ENCODE measurements at regions not wholly inside any gene's neighbourhood (a gene's known extent, or its start where the extent isn't known, plus 50 kb on each side); places are given as distances from the start of the nearest gene placed in this dataset.

- Mint-ChIP-seq H3K36me3 (no peaks in the 10 kb centered on the region), H3K27me3 (ENCODE audit: low read depth in 3 of 3) (no peaks in the 10 kb centered on the region), H3K4me3 (no peak overlapping the region), H3K27ac (no peak overlapping the region), H3K4me1 (no peaks in the 10 kb centered on the region), H3K9me3 (peaks cover 0 to 2% (median 0%) of the 10 kb centered on the region in 7 donors)
- Histone ChIP-seq H3K9me3 (replicated peaks in 1 of 2; ENCODE audit: control insufficient read depth in 1 of 2, insufficient read depth in 1 of 2, low read length in 2 of 2) (no peaks in the 10 kb centered on the region), H3K36me3 (replicated peaks in 1 of 2; ENCODE audit: control insufficient read depth in 1 of 2, insufficient read depth in 2 of 2, low read length in 2 of 2) (no peaks in the 10 kb centered on the region), H3K79me2 (ENCODE audit: insufficient read depth, low read length) (no peaks in the 10 kb centered on the region), H3K4me3 (replicated peaks in 1 of 3; ENCODE audit: low read depth in 2 of 3, low read length in 3 of 3) (no peak overlapping the region), H3K27ac (ENCODE audit: low read depth in 1 of 2, low read length in 2 of 2) (no peak overlapping the region), H3K27me3 (ENCODE audit: control insufficient read depth in 2 of 2, insufficient read depth in 2 of 2, low read length in 2 of 2) (no peaks in the 10 kb centered on the region), H3K4me2 (replicated peaks; ENCODE audit: extremely low read depth, low read length, poor library complexity, severe bottlenecking) (no peak overlapping the region), H2AFZ (ENCODE audit: insufficient read depth, low read depth, low read length, poor library complexity, severe bottlenecking) (no peak overlapping the region), H3K9ac (ENCODE audit: insufficient read depth, low read length, poor library complexity, severe bottlenecking) (no peak overlapping the region), H4K20me1 (ENCODE audit: insufficient read depth, low read length) (no peaks in the 10 kb centered on the region), H3K4me1 (ENCODE audit: control insufficient read depth in 1 of 2, insufficient read depth in 2 of 2, low read length in 2 of 2) (no peaks in the 10 kb centered on the region)
- WGBS (ENCODE audit: insufficient coverage) = 86% methylated on average over 6 of the region's 8 CpGs
- intact Hi-C loops (cut with micrococcal nuclease) = no loop called here
- TF ChIP-seq CTCF (IDR thresholded peaks at IDR 0.05) = no peak
- DNase-seq = no peak
Observed at GRCh38 chr4:111464251-111465045, 680.8 kb upstream of the FAM241A start.

- Histone ChIP-seq H3K79me2 (ENCODE audit: insufficient read depth, low read length) (no peaks in the 10 kb centered on the region), H2AFZ (ENCODE audit: insufficient read depth, low read depth, low read length, poor library complexity, severe bottlenecking) (no peak overlapping the region), H3K36me3 (replicated peaks in 1 of 2; ENCODE audit: control insufficient read depth in 1 of 2, insufficient read depth in 2 of 2, low read length in 2 of 2) (no peaks in the 10 kb centered on the region), H3K4me1 (ENCODE audit: control insufficient read depth in 1 of 2, insufficient read depth in 2 of 2, low read length in 2 of 2) (no peaks in the 10 kb centered on the region), H3K27me3 (ENCODE audit: control insufficient read depth in 2 of 2, insufficient read depth in 2 of 2, low read length in 2 of 2) (no peaks in the 10 kb centered on the region), H3K4me3 (replicated peaks in 1 of 3; ENCODE audit: low read depth in 2 of 3, low read length in 3 of 3) (no peak overlapping the region), H3K4me2 (replicated peaks; ENCODE audit: extremely low read depth, low read length, poor library complexity, severe bottlenecking) (no peak overlapping the region), H3K9ac (ENCODE audit: insufficient read depth, low read length, poor library complexity, severe bottlenecking) (no peak overlapping the region), H3K9me3 (replicated peaks in 1 of 2; ENCODE audit: control insufficient read depth in 1 of 2, insufficient read depth in 1 of 2, low read length in 2 of 2) (no peaks in the 10 kb centered on the region), H3K27ac (ENCODE audit: low read depth in 1 of 2, low read length in 2 of 2) (no peak overlapping the region), H4K20me1 (ENCODE audit: insufficient read depth, low read length) (no peaks in the 10 kb centered on the region)
- TF ChIP-seq CTCF (IDR thresholded peaks at IDR 0.05) = no peak
- Mint-ChIP-seq H3K4me3 (no peak overlapping the region), H3K36me3 (no peaks in the 10 kb centered on the region), H3K27me3 (ENCODE audit: low read depth in 3 of 3) (no peaks in the 10 kb centered on the region), H3K4me1 (no peaks in the 10 kb centered on the region), H3K27ac (no peak overlapping the region), H3K9me3 (peaks cover 0 to 2% (median 0%) of the 10 kb centered on the region in 7 donors)
- WGBS (ENCODE audit: insufficient coverage) = 83% methylated on average over 1 of the region's 2 CpGs
- DNase-seq = no peak
- intact Hi-C loops (cut with micrococcal nuclease) = no loop called here
Observed at GRCh38 chr4:111466811-111467604, 678.2 kb upstream of the FAM241A start.

All from CD14-positive monocyte (primary cell).